HL-60 (cell line): ENCODE measurements at regions not wholly inside any gene's neighbourhood (a gene's known extent, or its start where the extent isn't known, plus 50 kb on each side); places are given as distances from the start of the nearest gene placed in this dataset.

Experiments
- CTCF ChIP-seq: IDR thresholded peaks from one replicate; pipeline ENCODE4 v1.5.1; 2011; ENCODE audit warnings: low read length, control low read depth, inconsistent platforms; ENCODE audit not compliant: insufficient read depth
- GABPA ChIP-seq: IDR thresholded peaks from 2 replicates; pipeline ENCODE4 v1.6.1; 2012; ENCODE audit warnings: low read depth
- POLR2AphosphoS5 ChIP-seq: IDR thresholded peaks from 2 replicates; pipeline ENCODE4 v1.6.1; 2012; ENCODE audit warnings: low read depth
- REST ChIP-seq: IDR thresholded peaks from 2 replicates; pipeline ENCODE4 v1.6.1; 2012; ENCODE audit warnings: low read depth; ENCODE audit not compliant: insufficient replicate concordance
- SPI1 ChIP-seq: IDR thresholded peaks from 2 replicates; pipeline ENCODE4 v1.6.1; 2012; ENCODE audit warnings: low read depth, mild to moderate bottlenecking, borderline replicate concordance

- no peak for TF ChIP-seq POLR2AphosphoS5
- no peak for TF ChIP-seq REST
- no peak for TF ChIP-seq CTCF
- no peak for TF ChIP-seq SPI1
- TF ChIP-seq GABPA = no peak
Observed at GRCh38 chr3:78317774-78318173, 1277.9 kb downstream of the ROBO2 start.
